ENCODE measurements at regions not wholly inside any gene's neighbourhood (a gene's known extent, or its start where the extent isn't known, plus 50 kb on each side); places are given as distances from the start of the nearest gene placed in this dataset.

DNA sequence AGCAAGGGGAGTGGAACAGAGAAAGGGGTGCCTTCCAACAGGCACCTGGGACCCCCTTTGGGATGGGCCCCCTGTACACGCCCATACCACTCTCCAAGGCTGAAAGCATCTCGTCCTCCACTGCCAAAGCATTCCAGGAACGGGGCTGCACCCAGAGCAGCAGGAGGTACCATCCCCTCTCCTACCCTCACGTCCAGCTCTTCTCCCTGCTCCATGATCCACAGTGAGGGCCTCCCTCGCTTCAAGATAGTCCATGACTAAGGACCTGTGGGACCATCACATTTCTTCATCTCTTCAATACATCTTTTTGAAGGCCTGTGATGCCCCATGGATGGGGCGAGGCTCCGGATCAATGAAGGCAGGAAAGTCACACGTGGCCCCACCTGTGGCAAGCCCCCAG, 209.9 kb downstream of the ANKRD60 start (continued):
- TF ChIP-seq, protein P1, sequence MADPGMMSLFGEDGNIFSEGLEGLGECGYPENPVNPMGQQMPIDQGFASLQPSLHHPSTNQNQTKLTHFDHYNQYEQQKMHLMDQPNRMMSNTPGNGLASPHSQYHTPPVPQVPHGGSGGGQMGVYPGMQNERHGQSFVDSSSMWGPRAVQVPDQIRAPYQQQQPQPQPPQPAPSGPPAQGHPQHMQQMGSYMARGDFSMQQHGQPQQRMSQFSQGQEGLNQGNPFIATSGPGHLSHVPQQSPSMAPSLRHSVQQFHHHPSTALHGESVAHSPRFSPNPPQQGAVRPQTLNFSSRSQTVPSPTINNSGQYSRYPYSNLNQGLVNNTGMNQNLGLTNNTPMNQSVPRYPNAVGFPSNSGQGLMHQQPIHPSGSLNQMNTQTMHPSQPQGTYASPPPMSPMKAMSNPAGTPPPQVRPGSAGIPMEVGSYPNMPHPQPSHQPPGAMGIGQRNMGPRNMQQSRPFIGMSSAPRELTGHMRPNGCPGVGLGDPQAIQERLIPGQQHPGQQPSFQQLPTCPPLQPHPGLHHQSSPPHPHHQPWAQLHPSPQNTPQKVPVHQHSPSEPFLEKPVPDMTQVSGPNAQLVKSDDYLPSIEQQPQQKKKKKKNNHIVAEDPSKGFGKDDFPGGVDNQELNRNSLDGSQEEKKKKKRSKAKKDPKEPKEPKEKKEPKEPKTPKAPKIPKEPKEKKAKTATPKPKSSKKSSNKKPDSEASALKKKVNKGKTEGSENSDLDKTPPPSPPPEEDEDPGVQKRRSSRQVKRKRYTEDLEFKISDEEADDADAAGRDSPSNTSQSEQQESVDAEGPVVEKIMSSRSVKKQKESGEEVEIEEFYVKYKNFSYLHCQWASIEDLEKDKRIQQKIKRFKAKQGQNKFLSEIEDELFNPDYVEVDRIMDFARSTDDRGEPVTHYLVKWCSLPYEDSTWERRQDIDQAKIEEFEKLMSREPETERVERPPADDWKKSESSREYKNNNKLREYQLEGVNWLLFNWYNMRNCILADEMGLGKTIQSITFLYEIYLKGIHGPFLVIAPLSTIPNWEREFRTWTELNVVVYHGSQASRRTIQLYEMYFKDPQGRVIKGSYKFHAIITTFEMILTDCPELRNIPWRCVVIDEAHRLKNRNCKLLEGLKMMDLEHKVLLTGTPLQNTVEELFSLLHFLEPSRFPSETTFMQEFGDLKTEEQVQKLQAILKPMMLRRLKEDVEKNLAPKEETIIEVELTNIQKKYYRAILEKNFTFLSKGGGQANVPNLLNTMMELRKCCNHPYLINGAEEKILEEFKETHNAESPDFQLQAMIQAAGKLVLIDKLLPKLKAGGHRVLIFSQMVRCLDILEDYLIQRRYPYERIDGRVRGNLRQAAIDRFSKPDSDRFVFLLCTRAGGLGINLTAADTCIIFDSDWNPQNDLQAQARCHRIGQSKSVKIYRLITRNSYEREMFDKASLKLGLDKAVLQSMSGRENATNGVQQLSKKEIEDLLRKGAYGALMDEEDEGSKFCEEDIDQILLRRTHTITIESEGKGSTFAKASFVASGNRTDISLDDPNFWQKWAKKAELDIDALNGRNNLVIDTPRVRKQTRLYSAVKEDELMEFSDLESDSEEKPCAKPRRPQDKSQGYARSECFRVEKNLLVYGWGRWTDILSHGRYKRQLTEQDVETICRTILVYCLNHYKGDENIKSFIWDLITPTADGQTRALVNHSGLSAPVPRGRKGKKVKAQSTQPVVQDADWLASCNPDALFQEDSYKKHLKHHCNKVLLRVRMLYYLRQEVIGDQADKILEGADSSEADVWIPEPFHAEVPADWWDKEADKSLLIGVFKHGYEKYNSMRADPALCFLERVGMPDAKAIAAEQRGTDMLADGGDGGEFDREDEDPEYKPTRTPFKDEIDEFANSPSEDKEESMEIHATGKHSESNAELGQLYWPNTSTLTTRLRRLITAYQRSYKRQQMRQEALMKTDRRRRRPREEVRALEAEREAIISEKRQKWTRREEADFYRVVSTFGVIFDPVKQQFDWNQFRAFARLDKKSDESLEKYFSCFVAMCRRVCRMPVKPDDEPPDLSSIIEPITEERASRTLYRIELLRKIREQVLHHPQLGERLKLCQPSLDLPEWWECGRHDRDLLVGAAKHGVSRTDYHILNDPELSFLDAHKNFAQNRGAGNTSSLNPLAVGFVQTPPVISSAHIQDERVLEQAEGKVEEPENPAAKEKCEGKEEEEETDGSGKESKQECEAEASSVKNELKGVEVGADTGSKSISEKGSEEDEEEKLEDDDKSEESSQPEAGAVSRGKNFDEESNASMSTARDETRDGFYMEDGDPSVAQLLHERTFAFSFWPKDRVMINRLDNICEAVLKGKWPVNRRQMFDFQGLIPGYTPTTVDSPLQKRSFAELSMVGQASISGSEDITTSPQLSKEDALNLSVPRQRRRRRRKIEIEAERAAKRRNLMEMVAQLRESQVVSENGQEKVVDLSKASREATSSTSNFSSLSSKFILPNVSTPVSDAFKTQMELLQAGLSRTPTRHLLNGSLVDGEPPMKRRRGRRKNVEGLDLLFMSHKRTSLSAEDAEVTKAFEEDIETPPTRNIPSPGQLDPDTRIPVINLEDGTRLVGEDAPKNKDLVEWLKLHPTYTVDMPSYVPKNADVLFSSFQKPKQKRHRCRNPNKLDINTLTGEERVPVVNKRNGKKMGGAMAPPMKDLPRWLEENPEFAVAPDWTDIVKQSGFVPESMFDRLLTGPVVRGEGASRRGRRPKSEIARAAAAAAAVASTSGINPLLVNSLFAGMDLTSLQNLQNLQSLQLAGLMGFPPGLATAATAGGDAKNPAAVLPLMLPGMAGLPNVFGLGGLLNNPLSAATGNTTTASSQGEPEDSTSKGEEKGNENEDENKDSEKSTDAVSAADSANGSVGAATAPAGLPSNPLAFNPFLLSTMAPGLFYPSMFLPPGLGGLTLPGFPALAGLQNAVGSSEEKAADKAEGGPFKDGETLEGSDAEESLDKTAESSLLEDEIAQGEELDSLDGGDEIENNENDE (IDR thresholded peaks at IDR 0.05; ENCODE audit: insufficient replicate concordance, low read length): no peak
- TF ChIP-seq FOSL1 (IDR thresholded peaks at IDR 0.05; ENCODE audit: insufficient read depth, low read depth, low read length): no peak
- TF ChIP-seq, protein P2, sequence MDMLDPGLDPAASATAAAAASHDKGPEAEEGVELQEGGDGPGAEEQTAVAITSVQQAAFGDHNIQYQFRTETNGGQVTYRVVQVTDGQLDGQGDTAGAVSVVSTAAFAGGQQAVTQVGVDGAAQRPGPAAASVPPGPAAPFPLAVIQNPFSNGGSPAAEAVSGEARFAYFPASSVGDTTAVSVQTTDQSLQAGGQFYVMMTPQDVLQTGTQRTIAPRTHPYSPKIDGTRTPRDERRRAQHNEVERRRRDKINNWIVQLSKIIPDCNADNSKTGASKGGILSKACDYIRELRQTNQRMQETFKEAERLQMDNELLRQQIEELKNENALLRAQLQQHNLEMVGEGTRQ (IDR thresholded peaks at IDR 0.05; ENCODE audit: low read length): no peak
- no peak for TF ChIP-seq PHF8 (conservative IDR thresholded peaks at IDR 0.05; ENCODE audit: low read depth, low read length)

All from H1 (cell line).